IMR-90 (cell line): ENCODE measurements at regions not wholly inside any gene's neighbourhood (a gene's known extent, or its start where the extent isn't known, plus 50 kb on each side); places are given as distances from the start of the nearest gene placed in this dataset.

ENCODE experiments used
- ATAC-seq: fragments of 200-7000 bp; cut with Tn5 transposase; 2 replicates; pipeline ENCODE4 v1.9.1; 2020; ENCODE audit warnings: low read depth, mild to moderate bottlenecking, moderate library complexity
- BruUV-seq: library from RNA; stranded (reverse); fragments of 400-500 nt; replicated peaks from 2 replicates; lab custom pipeline; 2021; lab: Mats Ljungman, UMichigan
- CTCF ChIA-PET: fragments of 300-600 bp; formaldehyde crosslinking; extraction: SDS; loops from one replicate; lab custom pipeline; 2021; ENCODE audit warnings: antibody characterized with exemption; lab: Yijun Ruan, JAX
- POLR2A ChIA-PET: fragments of 300-600 bp; sonication (Branson Sonifier 250); formaldehyde crosslinking; loops from one replicate; lab custom pipeline; 2022; ENCODE audit warnings: antibody characterized with exemption; ENCODE audit not compliant: unreplicated experiment; lab: Charles Lee
- DNase-seq: peaks from one replicate; pipeline ENCODE4 v3.0.0; 2013
- H2AFZ ChIP-seq: replicated peaks from 2 replicates; pipeline ENCODE3; 2013; ENCODE audit warnings: low read length, mild to moderate bottlenecking; ENCODE audit not compliant: poor library complexity
- H2AK5ac ChIP-seq: 2 replicates; pipeline ENCODE4 v1.6.1; 2013; ENCODE audit warnings: low read depth, low read length, inconsistent platforms
- H2AK9ac ChIP-seq: replicated peaks from 2 replicates; pipeline ENCODE3; 2013; ENCODE audit warnings: mild to moderate bottlenecking, low read depth, low read length, moderate library complexity; ENCODE audit not compliant: poor library complexity
- H2BK120ac ChIP-seq: 2 replicates; pipeline ENCODE4 v1.6.1; 2013; ENCODE audit warnings: low read depth, low read length, inconsistent platforms
- H2BK15ac ChIP-seq: 3 replicates; pipeline ENCODE4 v1.6.1; 2013; ENCODE audit warnings: low read depth, low read length, inconsistent platforms
- H2BK20ac ChIP-seq: 2 replicates; pipeline ENCODE4 v1.6.1; 2013; ENCODE audit warnings: low read depth, mild to moderate bottlenecking, inconsistent platforms, low read length, moderate library complexity
- H2BK5ac ChIP-seq: 2 replicates; pipeline ENCODE4 v1.6.1; 2013; ENCODE audit warnings: mild to moderate bottlenecking, low read depth, low read length, inconsistent platforms; ENCODE audit not compliant: poor library complexity, severe bottlenecking
- H3K14ac ChIP-seq: replicated peaks from 2 replicates; pipeline ENCODE4 v1.6.1; 2013; ENCODE audit warnings: low read depth, low read length, inconsistent platforms
- H3K18ac ChIP-seq: 2 replicates; pipeline ENCODE4 v1.6.1; 2013; ENCODE audit warnings: low read depth, low read length, control low read depth
- H3K23ac ChIP-seq: 2 replicates; pipeline ENCODE4 v1.6.1; 2013; ENCODE audit warnings: low read depth, low read length, inconsistent platforms
- H3K27ac ChIP-seq: 2 replicates; pipeline ENCODE4 v1.5.1; 2013; ENCODE audit warnings: mild to moderate bottlenecking, control low read depth, low read length; ENCODE audit not compliant: insufficient read depth
- H3K27me3 ChIP-seq: 2 replicates; pipeline ENCODE4 v1.6.1; 2013; ENCODE audit warnings: low read length; ENCODE audit not compliant: control insufficient read depth, insufficient read depth
- H3K36me3 ChIP-seq: 2 replicates; pipeline ENCODE4 v1.6.1; 2013; ENCODE audit warnings: low read length, mixed read lengths; ENCODE audit not compliant: control insufficient read depth, insufficient read depth
- H3K4ac ChIP-seq: 2 replicates; pipeline ENCODE4 v1.6.1; 2013; ENCODE audit warnings: low read depth, low read length, inconsistent platforms
- H3K4me1 ChIP-seq: 2 replicates; pipeline ENCODE4 v1.6.1; 2013; ENCODE audit warnings: low read length, mixed read lengths; ENCODE audit not compliant: control insufficient read depth, insufficient read depth
- H3K4me2 ChIP-seq: 2 replicates; pipeline ENCODE4 v1.6.1; 2013; ENCODE audit warnings: low read depth, mild to moderate bottlenecking, control low read depth, low read length, moderate library complexity
- H3K4me3 ChIP-seq: 2 replicates; pipeline ENCODE4 v1.5.1; 2013; ENCODE audit warnings: low read depth, mild to moderate bottlenecking, control low read depth, low read length, moderate library complexity; ENCODE audit not compliant: insufficient read depth
- H3K56ac ChIP-seq: 2 replicates; pipeline ENCODE4 v1.6.1; 2013; ENCODE audit warnings: low read length, inconsistent platforms; ENCODE audit not compliant: insufficient read depth; ENCODE audit errors: extremely low read depth
- H3K79me1 ChIP-seq, 2 experiments: 2 replicates each; pipeline ENCODE4 v1.6.1; 2013; ENCODE audit warnings: low read length in 2 of 2, inconsistent platforms in 1 of 2, low read depth in 1 of 2
- H3K9ac ChIP-seq: 2 replicates; pipeline ENCODE4 v1.6.1; 2013; ENCODE audit warnings: low read depth, low read length, control low read depth
- H3K9me1 ChIP-seq: 2 replicates; pipeline ENCODE4 v1.6.1; 2013; ENCODE audit warnings: low read length, inconsistent platforms; ENCODE audit not compliant: insufficient read depth
- H3K9me3 ChIP-seq: 2 replicates; pipeline ENCODE4 v1.6.1; 2013; ENCODE audit warnings: low read length; ENCODE audit not compliant: control insufficient read depth, insufficient read depth
- H4K20me1 ChIP-seq: 2 replicates; pipeline ENCODE4 v1.6.1; 2013; ENCODE audit warnings: low read length, inconsistent platforms; ENCODE audit not compliant: insufficient read depth
- H4K5ac ChIP-seq: 2 replicates; pipeline ENCODE4 v1.6.1; 2013; ENCODE audit warnings: mild to moderate bottlenecking, low read depth, low read length, control low read depth
- H4K8ac ChIP-seq, 2 experiments: 2 replicates each; pipeline ENCODE4 v1.6.1; 2013; ENCODE audit warnings: low read depth in 2 of 2, low read length in 2 of 2, control low read depth in 1 of 2, inconsistent platforms in 1 of 2
- H4K91ac ChIP-seq: 2 replicates; pipeline ENCODE4 v1.6.1; 2013; ENCODE audit warnings: low read depth, low read length, inconsistent platforms; ENCODE audit not compliant: insufficient read depth
- MAZ ChIP-seq: IDR thresholded peaks from 2 replicates; pipeline ENCODE4 v1.6.1; 2012; ENCODE audit warnings: low read depth, mild to moderate bottlenecking, low read length, improper control_type of control experiment, moderate library complexity, borderline replicate concordance
- RCOR1 ChIP-seq: IDR thresholded peaks from 2 replicates; pipeline ENCODE4 v1.6.1; 2012; ENCODE audit warnings: mild to moderate bottlenecking, low read length, improper control_type of control experiment; ENCODE audit not compliant: insufficient replicate concordance
- WGBS, 2 experiments: methylation state at CpG; one replicate each; pipeline versions ENCODE4 v1.1.5 to v1.1.7; 2013; ENCODE audit warnings: missing lambda C conversion rate in 2 of 2; ENCODE audit not compliant: insufficient read length in 1 of 2; ENCODE audit errors: extremely low coverage in 2 of 2; 5-methylcytosine and 5-hydroxymethylcytosine counted together
- dilution Hi-C: fragments of 300-500 bp; cut with HindIII; formaldehyde crosslinking; loops from one replicate; pipeline ENCODE4 v1.14.3; 2018; ENCODE audit warnings: low sequenced_read_pairs; ENCODE audit not compliant: unreplicated experiment
- in situ Hi-C: fragments of 300-500 bp; cut with MboI; formaldehyde crosslinking; loops from 3 replicates; pipeline ENCODE4 v1.14.3; 2019; ENCODE audit warnings: low sequenced_read_pairs, inconsistent platforms, mixed read lengths
- intact Hi-C: fragments of 100-400 bp; cut with micrococcal nuclease; formaldehyde crosslinking; loops from 2 replicates; pipeline ENCODE4 v1.10.0; 2022

DNA sequence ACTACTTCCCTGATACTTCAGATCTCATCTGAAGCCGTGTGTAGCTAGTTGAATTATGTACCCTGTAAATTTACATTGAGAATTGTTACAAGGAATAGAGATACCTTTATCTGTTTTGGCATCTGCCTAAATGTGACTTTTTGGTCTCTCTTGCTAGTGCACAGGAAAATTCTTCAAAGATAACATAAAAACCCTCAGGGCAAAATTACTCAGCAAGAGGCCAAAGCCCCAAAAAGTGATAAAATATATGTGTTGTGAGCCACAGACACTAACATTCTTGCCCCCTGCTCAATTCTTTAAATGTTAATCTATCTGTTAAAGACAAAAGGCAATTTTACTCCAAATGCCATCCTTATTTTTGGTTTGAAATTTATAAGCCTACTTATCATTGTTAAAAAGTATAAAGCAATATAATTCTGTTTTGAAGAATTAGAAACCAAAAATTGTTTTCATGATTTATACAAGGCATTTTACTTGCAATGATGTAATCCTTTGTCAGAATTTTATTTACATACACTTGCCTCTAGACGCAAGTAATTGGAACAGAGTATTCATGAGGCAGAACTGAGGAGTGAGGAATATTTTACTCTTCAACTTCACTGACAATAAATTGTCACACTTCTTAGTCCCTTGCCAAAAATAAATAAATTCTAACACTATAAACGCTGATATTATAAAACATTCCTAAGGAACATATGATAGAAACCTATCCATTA, 186.2 kb downstream of the EPM2A start:
- Histone ChIP-seq H2BK20ac (no peak overlapping the region), H3K27me3 (no peaks in the 10 kb centered on the region), H2AFZ (no peak overlapping the region), H3K4me1 (no peaks in the 10 kb centered on the region; the same call in 1 of the 2 replicates), H3K79me1 (no peaks in the 10 kb centered on the region), H3K56ac (no peak overlapping the region), H4K5ac (no peak overlapping the region), H3K14ac (no peak overlapping the region), H2BK120ac (no peak overlapping the region), H3K4ac (no peak overlapping the region), H3K23ac (no peak overlapping the region), H3K27ac (no peak overlapping the region), H2AK9ac (no peak overlapping the region), H4K8ac (no peak overlapping the region), H3K4me3 (no peak overlapping the region), H3K4me2 (no peak overlapping the region), H3K18ac (no peak overlapping the region), H2AK5ac (no peak overlapping the region), H4K91ac (no peak overlapping the region), H4K20me1 (no peaks in the 10 kb centered on the region), H3K9me1 (no peaks in the 10 kb centered on the region; the same call in 1 of the 2 replicates), H3K36me3 (no peaks in the 10 kb centered on the region), H2BK15ac (no peak overlapping the region), H2BK5ac (no peak overlapping the region), H3K9ac (no peak overlapping the region), H3K9me3 (no peaks in the 10 kb centered on the region)
- ChIA-PET POLR2A (no interaction called here), CTCF (interaction anchor here (0.5 kb wide), 1 partner anchor 581 kb away, joined by 4 read pairs; no protein-coding TSS in a partner anchor)
- in situ Hi-C loops (no loop called here), dilution Hi-C loops (no loop called here), intact Hi-C loops (no loop called here)
- no CpG with 5 or more reads among the region's 3 CpGs for WGBS, 2 experiments
- no TSS peak for BruUV-seq
- ATAC-seq, result peak; percentile 60
- peak; percentile 13 for DNase-seq
- no peak for TF ChIP-seq RCOR1
- no peak for TF ChIP-seq MAZ
